IPS DF 6.9 (cell line): ENCODE measurements at regions not wholly inside any gene's neighbourhood (a gene's known extent, or its start where the extent isn't known, plus 50 kb on each side); places are given as distances from the start of the nearest gene placed in this dataset.
"Not testable (repeated sequence)": the region's sequence is repeated elsewhere in the genome, so short reads cannot be mapped to it uniquely, and the experiment has no call there.

Experiments used
- DNase-seq: peaks from one replicate; pipeline ENCODE4 v3.0.0-alpha.2; 2013; ENCODE audit warnings: low read depth, low spot score
- H3K27ac ChIP-seq: one replicate; pipeline ENCODE4 v1.5.1; 2013; ENCODE audit warnings: low read length, control low read depth
- H3K27me3 ChIP-seq: 2 replicates; pipeline ENCODE4 v1.6.1; 2013; ENCODE audit warnings: mild to moderate bottlenecking, low read length; ENCODE audit not compliant: control insufficient read depth, insufficient read depth
- H3K36me3 ChIP-seq: 2 replicates; pipeline ENCODE4 v1.6.1; 2013; ENCODE audit warnings: low read length; ENCODE audit not compliant: control insufficient read depth, insufficient read depth
- H3K4me1 ChIP-seq: 2 replicates; pipeline ENCODE4 v1.6.1; 2013; ENCODE audit warnings: low read length; ENCODE audit not compliant: control insufficient read depth, insufficient read depth
- H3K4me3 ChIP-seq: 2 replicates; pipeline ENCODE4 v1.5.1; 2013; ENCODE audit warnings: mild to moderate bottlenecking, low read length
- H3K9me3 ChIP-seq: 2 replicates; pipeline ENCODE4 v1.6.1; 2013; ENCODE audit warnings: low read length, inconsistent platforms; ENCODE audit not compliant: control insufficient read depth, insufficient read depth
- WGBS: extraction: QIAGEN DNeasy Blood & Tissue Kit; methylation state at CpG from one replicate; pipeline ENCODE4 v1.1.7; 2013; ENCODE audit warnings: mixed read lengths, missing lambda C conversion rate; ENCODE audit not compliant: insufficient read length, insufficient coverage; 5-methylcytosine and 5-hydroxymethylcytosine counted together

- H3K9me3 ChIP-seq: no peaks in the 10 kb centered on the region
- no peak overlapping the region for H3K4me3 ChIP-seq
- H3K27ac ChIP-seq: no peak overlapping the region
- DNase-seq: no peak
- no peaks in the 10 kb centered on the region for H3K36me3 ChIP-seq
- H3K4me1 ChIP-seq: no peaks in the 10 kb centered on the region
- no peaks in the 10 kb centered on the region for H3K27me3 ChIP-seq
- WGBS: no CpG with 5 or more reads among the region's 18 CpGs
These were observed 73.7 kb upstream of the SFSWAP start for GRCh38 chr12:131636940-131637750.

- DNase-seq: no peak
- Histone ChIP-seq H3K36me3 (no peaks in the 10 kb centered on the region), H3K4me1 (no peaks in the 10 kb centered on the region), H3K4me3 (no peak overlapping the region), H3K9me3 (no peaks in the 10 kb centered on the region), H3K27me3 (no peaks in the 10 kb centered on the region), H3K27ac (no peak overlapping the region)
- WGBS: 100% methylated on average over 1 of the region's 3 CpGs
These were observed 72.9 kb upstream of the SFSWAP start for GRCh38 chr12:131637986-131638385.

- no peak for DNase-seq
- no CpG with 5 or more reads among the region's 12 CpGs for WGBS
- H3K9me3 ChIP-seq: no peaks in the 10 kb centered on the region
- no peaks in the 10 kb centered on the region for H3K36me3 ChIP-seq
- no peak overlapping the region for H3K27ac ChIP-seq
- H3K27me3 ChIP-seq: no peaks in the 10 kb centered on the region
- H3K4me1 ChIP-seq: peaks cover 3% of the 10 kb centered on the region
- H3K4me3 ChIP-seq: no peak overlapping the region
These were observed 71.5 kb upstream of the SFSWAP start for GRCh38 chr12:131639270-131639940.

- WGBS: no CpG with 5 or more reads among the region's 7 CpGs
- H3K27ac ChIP-seq: no peak overlapping the region
- H3K27me3 ChIP-seq: no peaks in the 10 kb centered on the region
- H3K9me3 ChIP-seq: no peaks in the 10 kb centered on the region
- H3K36me3 ChIP-seq: no peaks in the 10 kb centered on the region
- H3K4me3 ChIP-seq: no peak overlapping the region
- no peak for DNase-seq
- peaks cover 3% of the 10 kb centered on the region for H3K4me1 ChIP-seq
These were observed 70.4 kb upstream of the SFSWAP start for GRCh38 chr12:131640525-131640924.

- Histone ChIP-seq H3K4me3 (no peak overlapping the region), H3K4me1 (peaks cover 4% of the 10 kb centered on the region), H3K36me3 (no peaks in the 10 kb centered on the region), H3K27ac (no peak overlapping the region), H3K9me3 (no peaks in the 10 kb centered on the region), H3K27me3 (no peaks in the 10 kb centered on the region)
- no CpG with 5 or more reads among the region's 9 CpGs for WGBS
- DNase-seq: no peak
These were observed 69.6 kb upstream of the SFSWAP start for GRCh38 chr12:131641315-131641714.

- DNase-seq: no peak
- no peaks in the 10 kb centered on the region for H3K36me3 ChIP-seq
- no CpG with 5 or more reads among the region's 8 CpGs for WGBS
These were observed 68.8 kb upstream of the SFSWAP start for GRCh38 chr12:131642101-131642540.

GRCh38 chr12:131642771-131643170 is 68.1 kb upstream of the SFSWAP start:
- DNase-seq: no peak
- peaks cover 5% of the 10 kb centered on the region for H3K4me1 ChIP-seq
- WGBS: no CpG with 5 or more reads among the region's 17 CpGs
- no peak overlapping the region for H3K27ac ChIP-seq
- H3K36me3 ChIP-seq: no peaks in the 10 kb centered on the region
- H3K27me3 ChIP-seq: no peaks in the 10 kb centered on the region
- no peak overlapping the region for H3K4me3 ChIP-seq
- H3K9me3 ChIP-seq: no peaks in the 10 kb centered on the region

More at GRCh38 chr12:131642101-131642540, 68.8 kb upstream of the SFSWAP start:
- Histone ChIP-seq H3K4me1 (peaks cover 5% of the 10 kb centered on the region), H3K27ac (no peak overlapping the region), H3K27me3 (no peaks in the 10 kb centered on the region), H3K4me3 (no peak overlapping the region), H3K9me3 (no peaks in the 10 kb centered on the region)

- no CpG with 5 or more reads among the region's 7 CpGs for WGBS
- no peak for DNase-seq
- Histone ChIP-seq H3K27ac (no peak overlapping the region), H3K36me3 (no peaks in the 10 kb centered on the region), H3K9me3 (no peaks in the 10 kb centered on the region), H3K4me1 (peaks cover 5% of the 10 kb centered on the region), H3K4me3 (no peak overlapping the region), H3K27me3 (no peaks in the 10 kb centered on the region)
These were observed 67.0 kb upstream of the SFSWAP start for GRCh38 chr12:131643631-131644452.

- WGBS: no CpG with 5 or more reads among the region's 1 CpG
- H3K4me1 ChIP-seq: peaks cover 5% of the 10 kb centered on the region
- H3K4me3 ChIP-seq: no peak overlapping the region
- H3K27me3 ChIP-seq: no peaks in the 10 kb centered on the region
- H3K9me3 ChIP-seq: no peaks in the 10 kb centered on the region
- DNase-seq: no peak
- no peak overlapping the region for H3K27ac ChIP-seq
- H3K36me3 ChIP-seq: no peaks in the 10 kb centered on the region
These were observed 66.4 kb upstream of the SFSWAP start for GRCh38 chr12:131644481-131644880.

GRCh38 chr12:131644917-131645316 is 66.0 kb upstream of the SFSWAP start:
- WGBS: no CpG with 5 or more reads among the region's 9 CpGs
- not testable (repeated sequence) for H3K4me1 ChIP-seq, DNase-seq, H3K27me3 ChIP-seq, H3K4me3 ChIP-seq, H3K27ac ChIP-seq, H3K9me3 ChIP-seq, H3K36me3 ChIP-seq
